ENCODE measurements at regions not wholly inside any gene's neighbourhood (a gene's known extent, or its start where the extent isn't known, plus 50 kb on each side); places are given as distances from the start of the nearest gene placed in this dataset.
A peak's percentile ranks its signal among the peaks of the same experiment; 100 is the strongest.
"Not testable (repeated sequence)": the region's sequence is repeated elsewhere in the genome, so short reads cannot be mapped to it uniquely, and the experiment has no call there.

DNA sequence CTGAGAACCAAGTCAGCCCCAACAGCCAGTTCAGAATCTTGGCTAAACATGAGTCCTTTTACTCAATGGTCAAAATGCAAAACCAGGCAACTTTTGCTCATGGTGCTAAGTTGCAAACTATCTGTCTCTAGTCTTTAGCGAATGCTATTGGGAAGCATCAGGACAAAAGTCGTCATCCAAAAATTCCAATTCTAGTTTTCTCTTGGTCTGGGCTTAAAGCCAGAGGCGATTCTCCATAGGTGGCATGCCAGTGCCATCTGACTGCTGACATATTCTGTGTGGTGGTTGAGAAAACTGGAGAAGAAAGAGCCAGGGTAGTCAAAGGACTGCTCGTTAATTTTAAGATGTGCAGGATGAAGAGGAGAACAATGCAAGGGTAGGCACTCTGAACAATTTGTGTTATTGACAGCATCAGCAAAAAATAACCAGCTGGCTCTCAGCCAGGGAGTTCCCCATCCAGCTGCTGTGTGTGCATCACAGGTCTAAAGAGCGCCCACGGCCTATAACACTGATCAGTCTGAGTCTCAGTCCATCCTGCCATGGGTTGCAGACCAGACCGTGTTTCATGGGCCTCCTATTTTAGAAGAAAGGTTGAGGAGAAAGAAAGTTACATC lies 313.6 kb downstream of the ALDH8A1 start:
- DNase-seq (ENCODE audit: low read depth in 2 of 2) = peak; percentile 12 to 30

DNA sequence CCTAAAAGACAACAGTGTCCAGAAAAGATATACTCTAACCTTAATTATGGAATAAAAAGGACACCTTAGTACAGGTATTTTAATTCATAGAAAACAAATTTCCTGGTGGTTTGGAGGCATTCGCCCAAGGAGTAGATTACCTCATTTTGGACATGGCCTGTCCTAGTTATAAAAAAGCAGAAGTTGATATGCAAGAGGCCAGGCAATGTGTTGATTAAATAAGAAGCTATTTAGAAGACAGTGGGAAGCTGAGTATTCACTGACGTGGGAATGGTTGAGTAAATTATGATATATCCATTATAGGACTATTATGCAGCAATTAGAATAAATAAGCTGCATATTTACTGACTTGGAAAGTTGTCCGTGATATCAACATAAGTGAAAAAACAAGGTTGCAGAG lies 314.9 kb downstream of the ALDH8A1 start:
- DNase-seq (ENCODE audit: low read depth in 2 of 2) = no peak

DNA sequence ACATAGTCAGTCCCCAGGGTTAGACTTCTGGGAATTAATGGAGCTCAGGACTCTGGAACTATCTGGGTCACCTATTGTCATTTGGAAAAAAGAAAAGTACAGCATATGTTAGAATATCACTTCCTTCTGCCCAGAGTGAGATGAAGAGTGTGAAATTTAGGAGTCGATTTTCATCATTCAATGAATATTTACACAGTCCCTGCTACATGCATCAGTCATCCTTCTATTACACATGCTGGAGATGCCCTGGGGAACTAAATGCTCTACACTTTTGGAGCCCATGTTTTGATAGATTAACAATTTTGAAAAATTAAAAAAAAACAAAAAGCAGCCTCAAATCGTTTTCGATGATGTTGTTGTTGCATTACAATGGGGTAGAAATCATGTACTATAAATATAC lies 315.4 kb downstream of the ALDH8A1 start:
- no peak for DNase-seq (ENCODE audit: low read depth in 2 of 2)

DNA sequence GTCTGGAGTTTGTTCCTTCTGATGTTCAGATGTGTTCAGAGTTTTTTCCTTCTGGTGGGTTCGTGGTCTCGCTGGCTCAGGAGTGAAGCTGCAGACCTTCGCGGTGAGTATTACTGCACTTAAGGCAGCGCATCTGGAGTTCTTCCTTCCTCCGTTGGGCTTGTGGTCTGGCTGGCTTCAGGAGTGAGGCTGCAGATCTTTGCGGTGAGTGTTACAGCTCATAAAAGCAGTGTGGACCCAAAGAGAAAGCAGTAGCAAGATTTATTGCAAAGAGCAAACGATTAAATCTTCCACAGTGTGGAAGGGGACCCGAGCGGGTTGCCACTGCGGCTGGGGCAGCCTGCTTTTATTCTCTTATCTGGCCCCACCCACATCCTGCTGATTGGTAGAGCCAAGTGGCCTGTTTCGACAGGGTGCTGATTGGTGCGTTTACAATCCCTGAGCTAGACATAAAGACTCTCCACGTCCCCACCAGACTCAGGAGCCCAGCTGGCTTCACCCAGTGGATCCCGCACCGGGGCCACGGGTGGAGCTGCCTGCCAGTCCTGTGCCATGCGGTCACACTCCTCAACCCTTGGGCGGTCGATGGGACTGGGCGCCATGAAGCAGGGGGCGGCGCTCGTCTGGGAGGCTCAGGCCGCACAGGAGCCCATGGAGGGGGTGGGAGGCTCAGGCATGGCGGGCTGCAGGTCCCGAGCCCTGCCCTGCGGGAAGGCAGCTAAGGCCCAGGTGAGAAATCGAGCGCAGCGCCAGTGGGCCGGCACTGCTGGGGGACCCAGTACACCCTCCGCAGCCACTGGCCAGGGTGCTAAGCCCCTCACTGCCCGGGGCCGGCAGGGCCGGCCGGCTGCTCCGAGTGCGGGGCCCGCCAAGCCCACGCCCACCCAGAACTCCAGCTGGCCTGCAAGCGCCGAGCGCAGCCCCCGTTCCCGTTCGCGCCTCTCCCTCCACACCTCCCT lies 315.3 kb upstream of the SGK1 start:
- DNase-seq (ENCODE audit: low read depth in 2 of 2) = peak in 1 of 2 donors; percentile 5

DNA sequence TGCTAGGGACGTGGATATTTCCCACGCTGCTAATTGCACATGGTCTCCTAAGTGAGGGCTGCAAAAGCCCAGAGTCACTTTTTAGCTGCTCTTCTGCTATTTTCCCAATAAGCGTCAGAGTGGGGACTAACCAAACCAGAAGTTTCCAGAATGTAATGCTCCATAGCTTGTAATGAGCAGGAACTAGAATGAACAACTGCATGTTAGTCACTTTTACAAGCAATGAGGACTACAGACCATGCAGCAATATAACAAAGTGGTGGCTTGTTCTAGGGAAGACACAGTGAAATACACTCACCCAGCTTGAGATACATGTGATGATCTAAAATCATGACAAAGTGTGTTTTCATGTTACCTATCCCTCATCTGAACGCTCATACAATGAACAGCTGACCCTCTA lies 314.1 kb upstream of the SGK1 start:
- DNase-seq (ENCODE audit: low read depth in 2 of 2) = no peak

DNA sequence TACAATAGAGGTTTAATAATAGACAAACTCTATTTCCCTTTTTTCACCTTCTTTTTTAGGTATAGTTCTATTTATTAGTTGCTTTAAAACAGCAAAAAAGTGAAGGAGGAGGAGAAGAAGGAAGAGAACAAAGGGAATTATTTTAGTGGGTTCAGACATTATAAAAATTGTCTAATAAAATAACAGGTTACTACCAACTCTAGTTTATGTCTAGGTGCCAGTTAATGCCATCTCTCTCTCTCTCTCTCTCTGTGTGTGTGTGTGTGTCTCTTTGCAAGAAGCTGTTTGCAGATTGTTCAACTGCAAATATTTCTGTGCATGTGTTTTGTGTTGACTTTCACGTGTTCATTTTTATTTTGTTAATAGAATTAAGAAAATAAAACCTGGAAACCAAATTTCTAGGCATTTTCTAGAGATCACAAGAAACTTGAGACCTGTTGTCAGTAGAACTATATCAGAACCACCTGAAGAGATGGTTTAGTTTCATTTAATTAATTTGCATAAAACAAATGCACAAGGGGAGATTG lies 313.5 kb upstream of the SGK1 start:
- no peak for DNase-seq (ENCODE audit: low read depth in 2 of 2)

DNA sequence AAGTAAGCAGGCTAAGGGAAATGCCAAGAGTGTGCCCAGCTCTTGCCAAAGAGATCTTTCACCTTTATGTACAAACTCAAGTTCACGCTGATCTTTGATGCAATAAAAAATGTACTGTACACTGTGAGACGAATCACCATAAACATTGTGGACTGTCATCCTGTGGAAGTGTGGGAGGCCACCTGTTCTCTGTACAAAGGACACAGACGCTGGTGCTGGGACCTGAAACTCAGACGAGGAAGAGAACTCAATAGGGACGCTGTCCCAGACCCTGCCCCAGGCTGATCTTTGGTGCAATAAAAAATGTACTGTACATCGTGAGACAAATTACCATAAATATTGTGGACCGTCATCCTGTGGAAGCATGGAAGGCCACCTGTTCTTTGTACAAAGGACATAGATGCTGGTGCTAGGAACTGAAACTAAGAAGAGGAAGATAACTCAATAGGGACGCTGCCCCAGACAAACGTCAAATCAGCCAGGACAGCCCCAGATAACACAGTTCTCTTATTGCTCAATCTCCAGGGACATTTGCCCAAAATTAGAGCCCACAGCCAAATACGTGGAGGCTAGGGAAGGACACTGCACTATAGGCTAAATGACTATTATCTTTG lies 312.7 kb upstream of the SGK1 start:
- DNase-seq (ENCODE audit: low read depth in 2 of 2) = no peak

DNA sequence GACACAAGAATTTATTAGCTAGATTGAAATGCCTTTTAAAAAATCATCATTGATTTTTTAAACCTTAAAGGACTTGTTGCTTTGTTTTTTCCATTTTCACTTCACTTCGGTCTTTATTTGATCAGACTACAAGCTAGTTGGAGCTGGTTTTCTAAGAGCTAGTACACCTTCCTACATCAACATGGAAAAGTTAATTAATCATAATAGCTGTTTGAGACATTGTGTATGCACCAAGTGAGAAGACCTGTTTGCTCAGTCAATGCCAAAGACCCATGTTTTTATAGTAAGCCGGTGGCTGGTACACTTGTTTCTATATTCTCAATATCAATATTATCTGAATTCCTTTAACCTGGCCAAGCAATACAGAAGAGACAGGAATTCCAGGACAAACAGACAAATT lies 310.2 kb upstream of the SGK1 start:
- DNase-seq (ENCODE audit: low read depth in 2 of 2) = no peak

DNA sequence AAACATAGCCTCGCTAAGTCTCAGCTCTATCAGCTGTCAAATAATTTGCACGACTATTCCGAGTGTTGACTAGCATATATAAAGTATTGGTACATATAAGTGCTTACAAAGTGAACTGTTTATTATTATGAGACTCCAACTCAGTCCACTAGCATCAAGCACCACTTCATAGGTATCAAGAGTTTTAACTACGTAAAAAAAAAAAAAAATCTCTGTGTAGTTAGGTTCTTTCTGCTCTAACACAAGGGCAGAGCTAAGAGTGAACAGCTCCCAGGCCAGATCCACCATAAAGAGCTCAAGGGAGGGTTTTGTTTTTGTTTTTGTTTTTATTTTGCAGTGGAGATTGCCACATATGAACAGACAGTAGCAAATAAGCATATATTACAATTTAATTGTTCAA lies 309.8 kb upstream of the SGK1 start:
- DNase-seq (ENCODE audit: low read depth in 2 of 2) = no peak

DNA sequence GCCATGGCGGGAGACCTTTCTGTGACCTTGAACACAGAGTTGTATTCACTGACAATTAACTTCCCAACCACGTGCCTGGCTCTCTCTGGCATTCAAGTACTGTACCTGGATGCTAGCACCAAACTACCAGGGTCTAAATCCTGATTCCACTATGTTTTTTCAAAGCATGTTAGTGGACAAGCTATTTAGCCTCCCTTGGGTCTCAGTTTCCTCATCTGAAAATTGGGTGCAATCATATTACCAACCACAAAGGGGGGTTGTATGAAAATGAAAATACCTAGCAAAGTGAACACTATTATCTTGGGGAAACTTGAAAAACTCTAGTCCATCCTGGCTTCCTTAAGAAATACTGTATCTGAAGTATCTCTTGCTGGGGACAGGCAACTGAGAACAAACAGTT lies 308.7 kb upstream of the SGK1 start:
- no peak for DNase-seq (ENCODE audit: low read depth in 2 of 2)

DNA sequence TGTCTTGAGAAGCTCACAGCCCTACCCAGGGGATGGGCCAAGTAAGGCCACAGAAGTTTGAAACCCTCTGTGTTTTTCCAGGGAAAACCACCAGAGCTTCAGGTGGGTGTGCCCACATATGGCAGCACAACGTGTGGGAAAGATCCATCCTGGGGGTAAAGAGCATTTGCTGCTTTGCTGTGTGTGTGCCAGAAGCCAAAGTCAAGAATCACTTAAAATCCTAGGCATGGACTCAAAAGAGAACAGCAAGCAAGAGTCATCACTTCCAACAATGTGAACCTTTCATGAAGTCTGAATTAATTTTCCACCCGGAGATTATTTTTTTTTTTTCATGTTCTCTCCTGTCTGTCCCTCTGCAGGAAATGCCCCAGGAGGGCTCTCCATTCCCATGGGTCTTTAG lies 308.2 kb upstream of the SGK1 start:
- no peak for DNase-seq (ENCODE audit: low read depth in 2 of 2)

DNA sequence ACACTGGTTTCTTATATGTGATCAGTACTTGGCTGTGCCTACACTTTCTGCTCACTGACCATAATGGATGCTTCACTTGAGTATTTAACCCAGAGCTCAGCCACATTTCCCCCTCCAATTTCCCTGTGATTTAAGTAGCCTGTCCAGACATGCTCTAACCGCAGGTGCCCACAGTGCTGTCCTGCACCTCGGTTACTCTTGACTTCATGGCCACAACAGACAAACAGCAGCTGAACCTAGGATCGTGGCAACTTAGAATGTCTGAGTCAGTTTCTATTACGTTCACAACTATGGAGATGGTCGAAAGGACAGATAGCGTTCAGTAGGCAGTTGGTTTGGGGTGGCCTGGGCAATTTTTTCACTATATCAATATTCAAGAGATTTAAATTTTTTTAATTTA lies 306.9 kb upstream of the SGK1 start:
- DNase-seq (ENCODE audit: low read depth in 2 of 2) = no peak

DNA sequence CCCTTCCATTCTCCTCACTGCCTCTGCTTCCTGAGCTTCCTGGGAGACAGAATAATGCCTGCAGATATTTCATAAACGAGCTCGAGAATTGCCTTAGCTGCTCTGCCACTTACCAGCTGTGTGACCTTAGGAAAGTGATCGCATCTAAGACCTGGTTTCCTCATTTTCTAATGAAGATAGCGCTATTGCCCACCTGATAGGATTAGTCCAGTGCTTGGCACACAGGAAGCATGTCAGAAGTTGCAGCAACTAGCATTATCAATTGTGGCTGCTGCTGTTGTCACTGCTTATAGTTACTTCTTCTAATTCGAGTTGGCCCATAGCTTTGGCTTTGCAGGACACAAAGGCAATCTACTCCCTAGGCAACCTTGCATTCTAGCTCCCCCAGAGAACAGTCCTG lies 305.5 kb upstream of the SGK1 start:
- no peak for DNase-seq (ENCODE audit: low read depth in 2 of 2)

DNA sequence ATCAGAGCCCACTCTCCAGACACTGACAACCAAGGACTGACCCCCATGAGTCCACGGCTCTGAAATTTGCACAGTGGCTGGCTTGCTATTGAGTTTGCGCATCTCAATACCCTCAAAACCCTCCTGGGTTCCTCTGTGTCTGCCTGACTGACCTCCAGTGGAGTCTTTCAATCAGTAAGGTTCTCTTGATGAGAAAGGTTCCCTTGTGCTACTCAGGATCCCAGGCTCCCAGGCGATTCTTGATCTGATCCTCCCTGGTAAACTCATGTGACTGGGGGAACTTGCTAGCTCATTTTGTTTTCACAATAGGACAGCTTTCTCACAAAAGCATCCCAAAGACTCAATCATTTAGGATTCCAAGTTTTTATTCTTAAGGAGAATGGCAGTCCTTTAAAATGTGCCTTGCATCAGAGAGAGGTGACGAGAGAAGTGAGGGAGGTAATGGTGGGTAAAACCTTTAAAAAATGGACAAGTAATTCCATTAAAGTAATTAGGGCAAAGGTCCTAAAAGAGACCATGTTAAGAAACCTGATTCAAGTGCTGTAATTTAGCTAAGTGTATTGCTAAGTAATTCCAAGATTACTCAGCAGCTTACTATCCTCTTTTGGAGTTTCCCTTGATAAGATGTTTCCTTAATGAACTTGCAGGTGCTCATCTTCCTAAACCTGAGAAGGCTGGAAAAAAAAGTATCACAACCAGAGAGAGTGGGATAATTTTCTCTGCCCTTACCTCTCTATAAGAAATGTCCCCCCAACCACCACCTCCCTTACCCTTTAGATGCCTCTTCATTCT lies 304.7 kb upstream of the SGK1 start:
- no peak for DNase-seq (ENCODE audit: low read depth in 2 of 2)

DNA sequence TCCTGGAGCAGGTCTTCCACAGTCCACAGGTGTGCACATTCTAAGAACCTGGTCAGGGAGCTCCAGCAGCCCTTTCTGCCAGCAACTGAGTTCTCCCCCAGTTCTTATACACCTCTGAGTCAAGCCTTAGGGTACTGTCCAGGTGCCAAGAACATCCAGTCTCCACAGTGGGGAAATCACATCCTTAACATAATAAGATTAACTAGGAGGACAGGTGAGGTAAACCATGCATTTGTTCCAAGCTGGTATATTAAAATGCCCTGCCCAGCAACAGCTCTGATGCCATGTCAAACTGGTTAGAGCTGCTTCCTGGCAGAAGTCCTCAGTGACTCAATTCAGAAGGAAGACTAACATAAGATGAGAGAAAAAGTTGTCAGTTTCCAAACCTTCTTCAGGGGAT lies 303.9 kb upstream of the SGK1 start:
- no peak for DNase-seq (ENCODE audit: low read depth in 2 of 2)

DNA sequence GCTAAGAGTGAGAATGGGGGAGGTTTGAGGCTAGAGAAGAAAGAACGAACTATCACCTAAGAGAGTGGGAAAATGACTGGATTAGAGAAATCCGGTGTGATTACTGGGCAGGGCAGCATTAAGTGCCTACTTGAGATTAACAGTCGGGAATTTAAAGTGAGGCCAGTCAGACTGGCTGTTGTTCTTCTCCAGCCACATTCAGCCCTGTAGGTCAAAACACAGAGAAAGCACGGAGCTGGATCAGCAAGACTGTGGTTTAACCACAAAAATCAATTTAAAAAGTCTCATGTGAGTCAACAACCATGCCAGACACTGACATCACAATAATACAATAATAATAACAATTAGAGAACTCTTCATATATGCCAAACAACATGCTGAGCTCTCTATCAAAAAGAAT lies 301.9 kb upstream of the SGK1 start:
- DNase-seq (ENCODE audit: low read depth in 2 of 2) = no peak

DNA sequence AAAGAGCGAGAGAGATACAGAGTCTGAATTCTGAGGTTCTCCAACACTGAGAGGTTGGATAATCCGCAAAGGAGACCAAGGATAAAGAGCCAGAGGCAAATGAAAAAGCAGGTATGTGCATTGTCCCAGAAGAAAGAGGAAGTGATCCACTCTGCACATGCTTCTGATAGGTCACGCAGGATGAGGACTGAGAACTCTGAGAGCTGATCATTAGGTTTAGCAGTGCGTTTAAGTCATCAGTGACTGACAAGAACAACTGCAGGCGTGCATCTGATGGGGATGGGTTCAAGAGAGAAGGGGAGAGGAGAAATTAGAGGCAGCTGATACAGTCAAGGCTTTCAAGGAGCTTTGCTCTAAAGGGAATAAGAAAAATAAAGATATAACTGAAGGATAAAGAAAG lies 301.2 kb upstream of the SGK1 start:
- DNase-seq (ENCODE audit: low read depth in 2 of 2) = no peak

DNA sequence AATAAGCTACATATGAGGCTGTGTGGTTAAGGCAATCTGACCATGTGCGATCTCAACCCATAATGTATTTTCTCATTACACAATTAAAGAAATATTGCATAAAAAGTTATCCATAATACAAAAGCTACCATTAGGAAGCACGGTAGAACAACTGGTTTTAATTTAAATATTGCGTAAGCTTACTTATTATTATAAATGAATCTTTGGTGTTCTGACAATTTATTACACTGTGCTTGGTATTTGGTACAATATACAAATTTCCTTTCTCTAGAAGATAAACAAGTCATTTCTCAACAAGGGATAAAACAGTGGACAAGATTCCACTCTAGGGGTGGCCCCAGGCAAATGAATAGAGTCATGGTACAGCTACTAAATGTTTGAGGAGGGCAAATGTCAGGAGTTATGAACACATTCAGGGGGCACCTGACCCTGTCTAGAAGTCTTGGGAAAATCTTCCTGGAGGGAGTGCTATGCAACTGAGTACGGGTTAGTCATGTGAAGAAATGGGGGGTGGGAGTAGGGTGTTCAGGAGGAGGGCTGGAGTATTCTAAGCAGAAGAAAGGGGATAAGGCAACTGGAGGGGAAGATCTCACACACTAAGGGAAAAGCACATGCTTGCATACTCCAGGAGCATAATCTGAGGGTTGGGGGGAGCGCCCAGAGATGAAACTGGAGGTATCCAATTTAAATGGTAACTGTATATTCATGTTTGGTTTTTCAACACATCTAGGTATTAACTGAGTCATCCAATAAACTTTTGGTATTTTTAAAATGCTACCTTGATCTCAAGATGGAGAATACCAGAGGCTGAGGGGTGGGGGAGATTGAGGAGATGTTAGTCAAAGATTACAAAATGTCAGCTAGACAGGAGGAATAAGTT lies 296.9 kb upstream of the SGK1 start:
- no peak for DNase-seq (ENCODE audit: low read depth in 2 of 2)

DNA sequence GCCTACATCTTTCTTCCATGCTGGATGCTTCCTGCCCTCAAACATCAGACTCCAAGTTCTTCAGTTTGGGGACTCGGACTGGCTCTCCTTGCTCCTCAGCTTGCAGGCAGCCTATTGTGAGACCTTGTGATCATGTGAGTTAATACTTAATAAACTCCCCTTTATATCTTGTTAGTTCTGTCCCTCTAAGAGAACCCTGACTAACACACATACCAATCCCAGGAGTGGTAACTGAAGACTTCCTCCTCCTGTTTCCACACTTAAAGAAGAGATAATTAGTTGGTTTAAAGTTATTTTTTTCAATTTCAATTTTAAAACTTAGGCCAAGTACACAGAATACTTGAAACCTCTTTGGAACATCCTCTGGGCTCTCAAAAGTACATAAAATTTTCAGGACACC lies 294.2 kb upstream of the SGK1 start:
- not testable (repeated sequence) for DNase-seq (ENCODE audit: low read depth in 2 of 2)

DNA sequence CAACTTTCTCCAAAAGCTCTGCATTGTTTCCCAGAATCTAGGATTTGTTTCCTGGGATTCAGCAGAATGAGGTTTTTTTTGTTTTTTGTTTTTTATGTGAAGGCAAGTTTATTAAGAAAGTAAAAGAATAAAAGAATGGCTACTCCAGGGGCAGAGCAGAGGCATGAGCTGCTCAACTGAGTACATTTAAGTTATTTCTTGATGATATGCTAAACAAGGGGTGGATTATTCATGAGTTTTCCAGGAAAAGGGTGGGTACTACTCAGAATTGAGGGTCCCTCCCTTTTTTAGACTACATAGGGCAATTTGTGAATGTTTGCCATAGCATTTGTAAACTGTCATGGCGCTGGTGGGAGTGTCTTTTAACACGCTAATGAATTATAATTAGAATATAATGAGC lies 292.5 kb upstream of the SGK1 start:
- no peak for DNase-seq (ENCODE audit: low read depth in 2 of 2)

DNA sequence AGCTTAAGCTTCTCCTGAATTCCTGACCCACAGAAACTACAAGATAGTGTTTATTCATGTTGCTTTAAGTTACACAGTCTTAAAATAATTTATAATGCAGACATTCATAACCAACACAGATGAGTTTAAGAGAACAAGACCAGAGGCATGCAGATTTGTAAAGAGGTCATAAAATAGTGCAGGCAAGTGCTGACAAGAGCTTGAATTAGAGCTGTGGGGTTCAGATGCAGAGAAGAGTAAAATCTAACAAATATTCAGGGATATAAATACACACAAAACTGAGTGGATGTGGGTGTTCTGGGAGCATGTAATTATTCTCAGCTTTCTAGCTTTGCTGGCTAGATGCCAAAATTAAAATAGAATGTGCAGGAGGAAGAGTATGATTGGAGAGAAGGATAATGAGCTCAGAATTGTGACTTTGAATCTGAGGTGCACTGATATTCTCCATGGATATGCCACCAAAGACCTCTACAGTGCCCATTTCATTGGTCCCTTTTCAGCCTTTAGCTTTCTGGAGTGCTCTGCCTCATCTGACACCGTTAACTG lies 291.9 kb upstream of the SGK1 start:
- DNase-seq (ENCODE audit: low read depth in 2 of 2) = no peak

All from stimulated activated CD4-positive, alpha-beta T cell treated with anti-CD3 and anti-CD28 coated beads, Interleukin-1b, Interleukin-23, amount 100 ng/mL, for 4 hours (primary cell).